ENCODE measurements at regions not wholly inside any gene's neighbourhood (a gene's known extent, or its start where the extent isn't known, plus 50 kb on each side); places are given as distances from the start of the nearest gene placed in this dataset.

GRCh38 chr9:119443179-119443578, 73.9 kb upstream of the BRINP1 start:
- no peak for DNase-seq

- no peak for DNase-seq
These were observed 72.6 kb upstream of the BRINP1 start for GRCh38 chr9:119441832-119442231.

- no peak for DNase-seq
These were observed 72.1 kb upstream of the BRINP1 start for GRCh38 chr9:119441338-119441737.

GRCh38 chr9:119436261-119436660, 67.0 kb upstream of the BRINP1 start:
- DNase-seq = no peak

GRCh38 chr9:119435076-119435475, 65.8 kb upstream of the BRINP1 start:
- DNase-seq = no peak

GRCh38 chr9:119432428-119432827, 63.2 kb upstream of the BRINP1 start:
- DNase-seq = no peak

- no peak for DNase-seq
These were observed 60.1 kb upstream of the BRINP1 start for GRCh38 chr9:119429302-119429701.

- DNase-seq = no peak
These were observed 51.0 kb upstream of the BRINP1 start for GRCh38 chr9:119420231-119420630.

All from DMS79 (cell line).